ENCODE measurements at regions not wholly inside any gene's neighbourhood (a gene's known extent, or its start where the extent isn't known, plus 50 kb on each side); places are given as distances from the start of the nearest gene placed in this dataset.

- no peak for TF ChIP-seq POLR2A (IDR thresholded peaks at IDR 0.05)
- TF ChIP-seq, protein P1, sequence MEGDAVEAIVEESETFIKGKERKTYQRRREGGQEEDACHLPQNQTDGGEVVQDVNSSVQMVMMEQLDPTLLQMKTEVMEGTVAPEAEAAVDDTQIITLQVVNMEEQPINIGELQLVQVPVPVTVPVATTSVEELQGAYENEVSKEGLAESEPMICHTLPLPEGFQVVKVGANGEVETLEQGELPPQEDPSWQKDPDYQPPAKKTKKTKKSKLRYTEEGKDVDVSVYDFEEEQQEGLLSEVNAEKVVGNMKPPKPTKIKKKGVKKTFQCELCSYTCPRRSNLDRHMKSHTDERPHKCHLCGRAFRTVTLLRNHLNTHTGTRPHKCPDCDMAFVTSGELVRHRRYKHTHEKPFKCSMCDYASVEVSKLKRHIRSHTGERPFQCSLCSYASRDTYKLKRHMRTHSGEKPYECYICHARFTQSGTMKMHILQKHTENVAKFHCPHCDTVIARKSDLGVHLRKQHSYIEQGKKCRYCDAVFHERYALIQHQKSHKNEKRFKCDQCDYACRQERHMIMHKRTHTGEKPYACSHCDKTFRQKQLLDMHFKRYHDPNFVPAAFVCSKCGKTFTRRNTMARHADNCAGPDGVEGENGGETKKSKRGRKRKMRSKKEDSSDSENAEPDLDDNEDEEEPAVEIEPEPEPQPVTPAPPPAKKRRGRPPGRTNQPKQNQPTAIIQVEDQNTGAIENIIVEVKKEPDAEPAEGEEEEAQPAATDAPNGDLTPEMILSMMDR (IDR thresholded peaks at IDR 0.05): no peak
Observed at GRCh38 chr9:85258236-85258635, 483.5 kb downstream of the AGTPBP1 start.
